Epithelial cell of proximal tubule (primary cell): ENCODE measurements at regions not wholly inside any gene's neighbourhood (a gene's known extent, or its start where the extent isn't known, plus 50 kb on each side); places are given as distances from the start of the nearest gene placed in this dataset.

Experiments used
- DNase-seq: peaks from one replicate; pipeline ENCODE4 v3.0.0-alpha.2; 2011; ENCODE audit warnings: low read depth
- H3K4me3 ChIP-seq: 2 replicates; pipeline ENCODE4 v1.5.1; 2011; ENCODE audit warnings: low read depth, mild to moderate bottlenecking, low read length
- CTCF ChIP-seq: conservative IDR thresholded peaks from 2 replicates; pipeline ENCODE4 v1.5.1; 2012; ENCODE audit warnings: low read depth, mild to moderate bottlenecking, low read length

- no peak for DNase-seq
- H3K4me3 ChIP-seq, result no peak overlapping the region
- no peak for TF ChIP-seq CTCF
Measured at GRCh38 chr9:1271786-1272185, 221.6 kb downstream of the DMRT2 start.

GRCh38 chr9:1272488-1272887 lies 222.3 kb downstream of the DMRT2 start:
- no peak overlapping the region for H3K4me3 ChIP-seq
- DNase-seq, result no peak
- no peak for TF ChIP-seq CTCF

DNA sequence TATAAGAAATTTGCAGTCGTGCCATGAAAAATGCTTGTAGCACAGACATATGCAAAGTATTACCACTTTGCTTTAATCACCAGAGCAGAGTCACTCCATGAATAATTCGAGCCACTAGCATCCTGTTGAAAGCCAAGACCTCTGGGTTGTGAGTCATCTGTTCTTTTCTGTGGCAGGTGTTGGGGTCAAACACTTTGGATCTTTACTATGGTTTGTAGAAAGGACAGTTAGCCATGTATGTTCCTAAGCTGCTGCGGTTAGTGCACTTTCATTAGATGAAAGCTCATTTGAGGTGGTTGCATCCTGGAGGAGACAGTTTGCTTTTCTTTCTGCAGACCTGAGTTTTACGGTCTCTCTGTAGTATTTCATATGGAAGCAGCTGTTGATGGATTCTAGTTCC lies 223.7 kb downstream of the DMRT2 start:
- TF ChIP-seq CTCF, result no peak
- no peak overlapping the region for H3K4me3 ChIP-seq
- DNase-seq, result no peak

GRCh38 chr9:1274334-1274733 lies 224.2 kb downstream of the DMRT2 start:
- no peak for DNase-seq
- H3K4me3 ChIP-seq, result no peak overlapping the region
- no peak for TF ChIP-seq CTCF

- no peak for TF ChIP-seq CTCF
- no peak for DNase-seq
- H3K4me3 ChIP-seq, result no peak overlapping the region
Measured at GRCh38 chr9:1276474-1276873, 226.3 kb downstream of the DMRT2 start.

DNA sequence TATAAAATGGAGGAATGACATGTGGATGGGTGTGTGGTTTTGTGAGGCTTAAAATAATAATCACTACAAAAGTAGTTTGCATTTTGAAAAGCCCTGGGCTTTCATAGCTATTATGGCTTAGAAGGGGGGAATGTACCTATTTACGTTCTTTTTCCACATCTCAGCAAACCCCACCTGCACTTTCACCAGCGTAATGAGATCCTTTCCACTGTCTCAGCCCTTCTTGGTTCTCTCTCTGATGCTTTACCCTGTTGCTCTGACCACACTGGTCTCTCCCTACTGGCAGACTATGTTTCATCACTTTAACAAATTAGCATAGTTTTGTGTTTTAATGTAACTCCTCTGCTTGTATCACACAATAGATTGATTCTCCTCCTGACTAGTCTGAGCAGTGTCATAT lies 234.6 kb downstream of the DMRT2 start:
- DNase-seq, result no peak
- no peak for TF ChIP-seq CTCF
- H3K4me3 ChIP-seq, result no peak overlapping the region

GRCh38 chr9:1285526-1285925 lies 235.4 kb downstream of the DMRT2 start:
- DNase-seq, result no peak
- H3K4me3 ChIP-seq, result no peak overlapping the region
- no peak for TF ChIP-seq CTCF
